ENCODE measurements at regions not wholly inside any gene's neighbourhood (a gene's known extent, or its start where the extent isn't known, plus 50 kb on each side); places are given as distances from the start of the nearest gene placed in this dataset.

DNA sequence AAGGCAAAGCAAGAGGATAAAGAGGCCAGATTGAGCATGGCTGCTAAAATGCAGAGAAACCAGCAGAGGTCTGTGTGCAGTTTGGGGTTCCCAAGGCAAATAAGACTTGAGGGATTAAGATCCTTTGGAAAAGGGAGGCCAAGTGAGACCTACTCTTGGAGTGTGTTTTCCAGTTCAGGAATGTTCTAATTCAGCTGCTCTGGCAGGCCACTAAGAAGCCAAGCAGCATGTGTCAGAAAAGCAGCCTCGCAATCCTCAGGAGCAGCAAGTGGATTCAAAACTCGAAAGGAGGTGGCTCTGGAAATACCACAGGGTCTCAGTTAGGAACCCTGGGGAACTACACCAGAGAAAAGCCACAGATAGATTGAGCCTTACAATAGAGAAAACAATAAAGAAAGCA lies 569.2 kb downstream of the METTL4 start:
- H3K4me3 ChIP-seq (ENCODE audit: low read depth, low read length): no peak overlapping the region
- no peak for TF ChIP-seq CTCF (IDR thresholded peaks at IDR 0.05; ENCODE audit: low read depth, low read length, missing control alignments)
- DNase-seq (ENCODE audit: low read depth): no peak

DNA sequence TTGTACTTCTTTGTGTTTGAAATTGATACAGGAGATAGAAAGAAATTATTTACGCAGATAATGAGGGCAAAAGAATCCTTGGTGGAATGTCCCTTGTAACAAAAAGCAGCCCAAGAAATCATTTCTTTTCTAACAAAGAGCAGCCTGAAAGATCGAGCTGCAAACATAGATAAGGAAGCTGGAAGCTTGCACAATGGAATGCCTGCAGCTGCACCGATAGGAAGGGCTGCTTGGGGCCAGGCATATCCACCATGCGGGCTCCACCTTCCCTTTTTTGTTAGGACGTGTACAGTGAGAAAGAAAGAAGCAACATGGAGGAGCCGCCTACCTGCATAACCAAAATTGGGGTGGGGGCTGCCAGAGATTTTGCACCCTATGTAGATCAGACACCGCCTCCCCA lies 568.7 kb downstream of the METTL4 start:
- no peak overlapping the region for H3K4me3 ChIP-seq (ENCODE audit: low read depth, low read length)
- no peak for DNase-seq (ENCODE audit: low read depth)
- no peak for TF ChIP-seq CTCF (IDR thresholded peaks at IDR 0.05; ENCODE audit: low read depth, low read length, missing control alignments)

DNA sequence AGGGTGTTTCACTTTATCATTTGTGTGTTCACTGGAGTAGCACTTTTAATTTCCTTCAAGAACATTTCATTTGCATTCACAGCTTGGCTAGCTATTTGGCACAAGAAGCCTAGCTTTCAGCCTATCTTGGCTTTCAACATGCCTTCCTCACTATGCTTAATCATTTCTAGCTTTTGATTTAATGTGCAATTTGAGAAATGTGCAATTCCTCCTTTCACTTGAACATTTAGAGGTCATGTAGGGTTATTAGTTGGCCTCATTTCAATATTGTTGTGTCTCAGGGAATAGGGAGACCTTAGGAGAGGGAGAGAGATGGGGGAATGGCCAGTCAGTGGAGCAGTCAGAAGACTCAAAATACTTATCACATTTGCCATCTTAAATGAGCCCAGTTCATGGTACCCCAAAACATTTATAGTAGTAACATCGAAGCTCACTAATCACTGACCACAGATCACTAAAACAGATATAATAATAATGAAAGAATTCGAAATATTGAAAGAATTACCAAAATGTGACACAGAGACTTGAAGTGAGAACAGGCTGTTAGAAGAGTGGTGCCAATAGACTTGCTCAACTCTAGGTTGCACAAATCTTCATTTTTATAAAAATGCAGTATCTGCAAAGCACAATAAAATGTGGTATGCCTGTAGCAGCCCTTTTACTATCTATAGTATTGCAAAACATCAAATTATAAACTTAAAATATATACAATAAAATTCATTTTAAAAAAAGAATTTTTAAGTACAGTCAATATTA lies 561.2 kb downstream of the METTL4 start:
- TF ChIP-seq CTCF (IDR thresholded peaks at IDR 0.05; ENCODE audit: low read depth, low read length, missing control alignments): no peak
- DNase-seq (ENCODE audit: low read depth): no peak
- no peak overlapping the region for H3K4me3 ChIP-seq (ENCODE audit: low read depth, low read length)

GRCh38 chr18:2027016-2027415 lies 544.3 kb downstream of the METTL4 start:
- H3K4me3 ChIP-seq (ENCODE audit: low read depth, low read length): no peak overlapping the region
- DNase-seq (ENCODE audit: low read depth): no peak
- TF ChIP-seq CTCF (IDR thresholded peaks at IDR 0.05; ENCODE audit: low read depth, low read length, missing control alignments): no peak

DNA sequence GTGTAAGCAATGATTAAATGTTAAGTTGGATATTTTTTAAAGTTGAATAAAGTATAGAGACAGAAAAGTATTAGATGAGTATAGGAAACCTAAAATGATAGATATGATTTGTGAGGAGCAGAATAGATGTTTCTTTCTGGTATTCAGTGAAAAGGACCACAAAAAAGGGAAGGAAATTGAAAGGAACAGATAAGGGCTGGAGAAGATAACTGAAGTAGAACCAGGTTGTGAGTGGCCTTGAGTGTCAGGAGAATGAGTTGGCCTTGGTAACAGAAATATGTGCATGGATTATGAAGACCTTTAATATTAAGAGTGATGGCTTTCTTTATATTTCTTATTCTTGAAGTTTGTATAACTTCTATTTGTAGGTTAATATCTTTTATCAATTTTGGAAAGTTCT lies 543.5 kb downstream of the METTL4 start:
- no peak overlapping the region for H3K4me3 ChIP-seq (ENCODE audit: low read depth, low read length)
- no peak for DNase-seq (ENCODE audit: low read depth)
- TF ChIP-seq CTCF (IDR thresholded peaks at IDR 0.05; ENCODE audit: low read depth, low read length, missing control alignments): no peak

- H3K4me3 ChIP-seq (ENCODE audit: low read depth, low read length): no peak overlapping the region
- no peak for TF ChIP-seq CTCF (IDR thresholded peaks at IDR 0.05; ENCODE audit: low read depth, low read length, missing control alignments)
- DNase-seq (ENCODE audit: low read depth): no peak
Observed at GRCh38 chr18:2028986-2029385, 542.3 kb downstream of the METTL4 start.

GRCh38 chr18:2030647-2031046 lies 540.7 kb downstream of the METTL4 start:
- TF ChIP-seq CTCF (IDR thresholded peaks at IDR 0.05; ENCODE audit: low read depth, low read length, missing control alignments): no peak
- DNase-seq (ENCODE audit: low read depth): no peak
- no peak overlapping the region for H3K4me3 ChIP-seq (ENCODE audit: low read depth, low read length)

Measured in GM12864 (cell line).